Fibroblast of lung (primary cell): ENCODE measurements at regions not wholly inside any gene's neighbourhood (a gene's known extent, or its start where the extent isn't known, plus 50 kb on each side); places are given as distances from the start of the nearest gene placed in this dataset.

Experiments
- DNase-seq, 2 donors: peaks; one replicate each; pipeline versions ENCODE4 v3.0.0 to v3.0.0-alpha.2; 2010; ENCODE audit warnings: low read depth in 2 of 2
- H2AFZ ChIP-seq: 2 replicates; pipeline ENCODE4 v1.5.1; 2012; ENCODE audit warnings: low read length, control low read depth, inconsistent platforms
- H3K27ac ChIP-seq: 2 replicates; pipeline ENCODE4 v1.5.1; 2011; ENCODE audit warnings: low read length, control low read depth; ENCODE audit not compliant: insufficient read depth
- H3K27me3 ChIP-seq: 2 replicates; pipeline ENCODE4 v1.5.1; 2011; ENCODE audit warnings: mild to moderate bottlenecking, low read length; ENCODE audit not compliant: control insufficient read depth, insufficient read depth
- H3K36me3 ChIP-seq: 2 replicates; pipeline ENCODE4 v1.5.1; 2011; ENCODE audit warnings: low read length; ENCODE audit not compliant: control insufficient read depth, insufficient read depth
- H3K4me1 ChIP-seq: 2 replicates; pipeline ENCODE4 v1.5.1; 2011; ENCODE audit warnings: low read length; ENCODE audit not compliant: control insufficient read depth, insufficient read depth; ENCODE audit errors: extremely low read depth
- H3K4me2 ChIP-seq: 2 replicates; pipeline ENCODE4 v1.5.1; 2011; ENCODE audit warnings: low read length, control low read depth; ENCODE audit not compliant: insufficient read depth; ENCODE audit errors: extremely low read depth
- H3K4me3 ChIP-seq, 4 experiments: fragments of 200-600 bp in 1 of 4; sonication (generic) in 1 of 4; replicated peaks in 1 of 4; 2 replicates each; pipeline ENCODE4 v1.5.1; 2011 to 2016; ENCODE audit warnings: low read length in 4 of 4, low read depth in 3 of 4, mild to moderate bottlenecking in 3 of 4, control low read depth in 2 of 4, inconsistent platforms in 1 of 4, mixed read lengths in 1 of 4; ENCODE audit not compliant: insufficient read depth in 1 of 4; ENCODE audit errors: control extremely low read depth in 1 of 4
- H3K79me2 ChIP-seq: 2 replicates; pipeline ENCODE4 v1.5.1; 2012; ENCODE audit warnings: mild to moderate bottlenecking, low read length, inconsistent platforms; ENCODE audit not compliant: control insufficient read depth, insufficient read depth
- H3K9ac ChIP-seq: 2 replicates; pipeline ENCODE4 v1.5.1; 2011; ENCODE audit warnings: mild to moderate bottlenecking, low read length, control low read depth; ENCODE audit not compliant: insufficient read depth
- H3K9me3 ChIP-seq: 2 replicates; pipeline ENCODE4 v1.5.1; 2012; ENCODE audit warnings: low read depth, low read length; ENCODE audit not compliant: control insufficient read depth, insufficient read depth
- H4K20me1 ChIP-seq: 2 replicates; pipeline ENCODE4 v1.5.1; 2011; ENCODE audit warnings: low read length; ENCODE audit not compliant: control insufficient read depth, insufficient read depth; ENCODE audit errors: extremely low read depth
- CTCF ChIP-seq, 2 donors: IDR thresholded peaks in 1 of 2; conservative IDR thresholded peaks in 1 of 2; 1 replicate in 1 of 2; 2 replicates in 1 of 2; pipeline ENCODE4 v1.5.1; 2011 to 2012; ENCODE audit warnings: low read length in 2 of 2, control low read depth in 1 of 2, inconsistent platforms in 1 of 2, low read depth in 1 of 2, mild to moderate bottlenecking in 1 of 2
- EZH2 ChIP-seq: IDR thresholded peaks from 2 replicates; pipeline ENCODE4 v1.5.1; 2012; ENCODE audit warnings: low read length, control low read depth, mild to moderate bottlenecking; ENCODE audit errors: missing control alignments

- Histone ChIP-seq H3K4me2 (no peak overlapping the region), H2AFZ (no peak overlapping the region), H3K9ac (no peak overlapping the region), H3K36me3 (no peaks in the 10 kb centered on the region), H3K9me3 (no peaks in the 10 kb centered on the region), H3K4me1 (no peaks in the 10 kb centered on the region), H3K27me3 (no peaks in the 10 kb centered on the region), H3K27ac (no peak overlapping the region), H3K79me2 (no peaks in the 10 kb centered on the region), H3K4me3 (no peak overlapping the region), H4K20me1 (no peaks in the 10 kb centered on the region)
- DNase-seq: no peak
- TF ChIP-seq EZH2 (no peak), CTCF (conservative IDR thresholded peaks at IDR 0.05 in 1 of 2, IDR thresholded peaks at IDR 0.05 in 1 of 2; ENCODE audit: low read depth in 1 of 2, low read length in 2 of 2) (no peak)
Measured at GRCh38 chr11:91326751-91327150, 897.9 kb upstream of the FAT3 start.

GRCh38 chr11:91326280-91326679 is 898.3 kb upstream of the FAT3 start:
- DNase-seq: no peak
- no peaks in the 10 kb centered on the region for H3K27me3 ChIP-seq
- no peak overlapping the region for H3K9ac ChIP-seq
- no peaks in the 10 kb centered on the region for H3K9me3 ChIP-seq
- H3K4me1 ChIP-seq: no peaks in the 10 kb centered on the region
- H3K79me2 ChIP-seq: no peaks in the 10 kb centered on the region
- no peak overlapping the region for H3K27ac ChIP-seq
- H2AFZ ChIP-seq: no peak overlapping the region
- H3K4me2 ChIP-seq: no peak overlapping the region
- no peak overlapping the region for H3K4me3 ChIP-seq
- no peaks in the 10 kb centered on the region for H4K20me1 ChIP-seq
- TF ChIP-seq EZH2 (no peak), CTCF (conservative IDR thresholded peaks at IDR 0.05 in 1 of 2, IDR thresholded peaks at IDR 0.05 in 1 of 2; ENCODE audit: low read depth in 1 of 2, low read length in 2 of 2) (no peak)
- no peaks in the 10 kb centered on the region for H3K36me3 ChIP-seq

- no peaks in the 10 kb centered on the region for H4K20me1 ChIP-seq
- H3K9me3 ChIP-seq: no peaks in the 10 kb centered on the region
- H3K27ac ChIP-seq: no peak overlapping the region
- H3K4me3 ChIP-seq: no peak overlapping the region
- H3K4me1 ChIP-seq: no peaks in the 10 kb centered on the region
- no peak overlapping the region for H3K4me2 ChIP-seq
- no peak for DNase-seq
- no peak overlapping the region for H2AFZ ChIP-seq
- H3K36me3 ChIP-seq: no peaks in the 10 kb centered on the region
- H3K9ac ChIP-seq: no peak overlapping the region
- no peaks in the 10 kb centered on the region for H3K27me3 ChIP-seq
- TF ChIP-seq EZH2: no peak
- no peak for TF ChIP-seq CTCF (conservative IDR thresholded peaks at IDR 0.05 in 1 of 2, IDR thresholded peaks at IDR 0.05 in 1 of 2; ENCODE audit: low read depth in 1 of 2, low read length in 2 of 2)
- H3K79me2 ChIP-seq: no peaks in the 10 kb centered on the region
Measured at GRCh38 chr11:91314521-91314920, 910.1 kb upstream of the FAT3 start.
